GM13976 (cell line): ENCODE measurements at regions not wholly inside any gene's neighbourhood (a gene's known extent, or its start where the extent isn't known, plus 50 kb on each side); places are given as distances from the start of the nearest gene placed in this dataset.

ENCODE experiments used
- DNase-seq: peaks from one replicate; pipeline ENCODE4 v3.0.0; 2012; ENCODE audit warnings: low spot score
- in situ Hi-C: fragments of 300-500 bp; cut with MboI; formaldehyde crosslinking; loops from one replicate; pipeline ENCODE4 v1.12.0; 2022; ENCODE audit warnings: low sequenced_read_pairs, mixed read lengths, inconsistent platforms; ENCODE audit not compliant: unreplicated experiment
- TF ChIP-seq, protein P1 (sequence below): IDR thresholded peaks from 2 replicates; pipeline ENCODE4 v1.5.1; 2012; ENCODE audit warnings: borderline replicate concordance, mild to moderate bottlenecking; ENCODE audit not compliant: insufficient read depth; ENCODE audit errors: extremely low read depth, missing control alignments, control extremely low read depth

DNA sequence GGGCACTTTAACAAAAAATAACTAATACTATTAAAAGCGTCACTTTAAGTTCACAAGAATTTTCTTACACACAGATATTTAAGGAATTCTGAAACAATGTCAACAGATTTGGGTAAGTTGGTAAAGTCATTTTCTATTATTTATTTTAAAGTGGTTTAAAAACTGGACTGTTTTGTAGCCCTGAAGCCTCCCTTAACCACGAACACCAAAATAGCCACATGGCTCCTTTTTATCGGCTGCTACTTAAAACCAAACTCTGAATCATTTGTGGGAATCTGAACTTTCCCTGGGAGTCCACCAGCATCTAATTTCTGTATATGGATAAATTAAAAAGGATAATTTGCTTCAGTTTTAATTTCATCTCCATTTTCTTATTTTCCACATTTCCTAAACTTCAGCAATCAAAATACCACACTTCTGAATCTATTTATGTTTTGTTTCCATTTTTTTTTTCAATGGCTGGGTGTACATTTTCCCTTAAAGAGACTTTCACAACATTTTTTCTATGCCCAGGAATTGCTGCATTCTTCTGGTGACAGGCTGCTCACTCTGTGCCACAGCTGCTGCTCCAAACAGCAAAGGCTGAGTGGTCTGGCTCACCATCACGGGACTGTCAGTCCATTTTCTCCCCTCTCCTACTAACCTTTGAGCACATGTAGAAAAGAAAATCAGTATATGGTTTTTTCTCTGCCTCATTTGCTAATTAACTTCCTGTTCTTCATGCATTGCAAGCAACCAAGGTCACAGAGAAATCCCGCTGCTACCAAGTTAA, 255.5 kb upstream of the KCNJ16 start:
- TF ChIP-seq, protein P1, sequence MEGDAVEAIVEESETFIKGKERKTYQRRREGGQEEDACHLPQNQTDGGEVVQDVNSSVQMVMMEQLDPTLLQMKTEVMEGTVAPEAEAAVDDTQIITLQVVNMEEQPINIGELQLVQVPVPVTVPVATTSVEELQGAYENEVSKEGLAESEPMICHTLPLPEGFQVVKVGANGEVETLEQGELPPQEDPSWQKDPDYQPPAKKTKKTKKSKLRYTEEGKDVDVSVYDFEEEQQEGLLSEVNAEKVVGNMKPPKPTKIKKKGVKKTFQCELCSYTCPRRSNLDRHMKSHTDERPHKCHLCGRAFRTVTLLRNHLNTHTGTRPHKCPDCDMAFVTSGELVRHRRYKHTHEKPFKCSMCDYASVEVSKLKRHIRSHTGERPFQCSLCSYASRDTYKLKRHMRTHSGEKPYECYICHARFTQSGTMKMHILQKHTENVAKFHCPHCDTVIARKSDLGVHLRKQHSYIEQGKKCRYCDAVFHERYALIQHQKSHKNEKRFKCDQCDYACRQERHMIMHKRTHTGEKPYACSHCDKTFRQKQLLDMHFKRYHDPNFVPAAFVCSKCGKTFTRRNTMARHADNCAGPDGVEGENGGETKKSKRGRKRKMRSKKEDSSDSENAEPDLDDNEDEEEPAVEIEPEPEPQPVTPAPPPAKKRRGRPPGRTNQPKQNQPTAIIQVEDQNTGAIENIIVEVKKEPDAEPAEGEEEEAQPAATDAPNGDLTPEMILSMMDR: no peak
- no peak for DNase-seq
- in situ Hi-C loops: no loop called here

DNA sequence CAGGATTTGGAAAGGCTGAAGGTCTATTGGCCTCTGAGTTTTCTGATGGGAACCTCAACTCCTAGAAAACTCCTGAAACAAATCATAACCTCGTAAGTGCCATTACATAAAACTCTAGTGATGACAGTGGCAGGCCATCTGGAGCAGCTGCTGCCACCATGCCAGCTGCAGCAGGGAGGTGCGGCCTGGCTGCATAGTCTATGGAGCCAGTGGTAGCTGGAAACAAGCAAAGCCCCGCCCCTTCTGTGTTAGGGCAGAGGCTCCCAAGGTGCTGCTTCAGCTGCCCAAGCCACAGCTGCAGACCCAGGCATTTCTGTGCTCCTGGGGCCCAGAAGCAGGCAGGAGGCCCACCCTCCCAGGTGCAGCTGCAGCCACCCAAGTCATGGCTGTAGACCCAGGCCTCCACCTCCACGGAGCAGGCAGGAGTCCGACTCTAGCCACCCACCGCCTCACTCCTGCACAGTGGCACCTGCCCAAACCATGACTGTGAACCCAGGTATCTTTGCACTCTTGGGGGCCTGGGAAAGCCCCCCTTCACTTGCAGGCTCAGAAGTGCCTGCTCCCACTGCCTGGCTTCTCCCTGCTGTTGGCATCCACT, 254.1 kb upstream of the KCNJ16 start:
- DNase-seq: no peak
- TF ChIP-seq, protein P1: no peak
- in situ Hi-C loops: no loop called here

DNA sequence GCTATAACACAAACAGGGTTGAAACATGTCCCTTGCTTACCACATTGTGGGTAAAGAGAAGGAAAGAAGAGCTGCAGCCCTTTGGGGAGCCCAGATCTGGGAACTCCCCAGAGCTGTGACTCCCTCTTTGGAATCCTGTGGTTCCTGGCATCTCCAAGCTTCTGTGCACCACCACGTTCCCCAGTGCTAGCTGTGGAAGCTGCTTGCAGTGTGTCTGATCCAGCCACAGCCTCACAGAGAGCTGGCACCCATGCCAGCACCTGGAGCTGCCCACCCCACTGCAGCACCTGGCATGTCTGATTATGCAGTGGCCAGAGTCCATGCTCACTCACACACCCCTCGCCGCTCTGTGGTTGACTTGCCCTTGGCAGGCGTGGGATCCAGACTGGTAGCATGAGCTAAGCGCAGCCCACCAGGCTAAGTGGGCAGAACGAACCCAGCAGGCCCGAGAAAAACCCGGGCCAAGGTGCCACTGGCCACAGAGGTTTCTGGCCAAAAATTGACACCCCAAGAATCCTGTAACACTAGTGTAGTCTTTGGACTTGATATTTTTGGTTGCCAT, 252.6 kb upstream of the KCNJ16 start:
- TF ChIP-seq, protein P1: no peak
- in situ Hi-C loops: no loop called here
- DNase-seq: no peak

DNA sequence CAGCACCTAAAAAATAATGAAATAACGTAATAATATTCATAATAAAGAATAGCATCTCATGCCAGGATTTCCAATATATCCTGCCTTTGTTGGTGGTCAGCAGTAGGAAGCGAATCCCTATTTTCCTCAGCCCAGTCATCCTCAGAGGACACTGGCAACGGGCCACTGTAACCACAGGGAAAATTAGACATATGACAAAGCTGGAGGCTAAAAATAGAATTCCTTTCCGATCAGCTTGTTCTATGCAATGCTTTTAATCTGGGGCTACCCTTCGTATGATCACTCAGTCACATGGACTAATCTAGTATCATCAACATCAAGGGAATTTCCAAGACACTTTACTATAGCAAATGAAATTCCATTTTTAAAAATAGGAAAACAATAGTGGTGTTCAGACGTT, 246.9 kb upstream of the KCNJ16 start:
- in situ Hi-C loops: no loop called here
- no peak for DNase-seq
- TF ChIP-seq, protein P1: no peak

DNA sequence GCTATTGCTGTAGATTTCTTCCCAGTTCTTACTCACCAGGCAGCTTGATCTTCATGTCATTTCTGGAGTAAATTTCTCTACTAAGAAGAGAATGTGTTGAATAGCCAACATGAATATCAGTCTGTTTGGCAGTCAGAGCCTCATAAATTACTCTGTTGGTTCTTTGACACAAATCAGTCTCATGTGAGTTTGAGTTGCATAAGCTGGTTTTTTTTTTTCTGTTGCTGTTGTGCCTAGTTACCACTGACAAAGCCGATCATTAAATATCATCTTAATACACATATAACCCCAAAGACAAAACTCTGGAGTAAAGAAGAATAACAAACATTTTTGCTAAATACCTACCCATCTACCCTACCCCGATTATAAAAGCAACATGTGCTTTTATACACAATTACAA, 240.5 kb upstream of the KCNJ16 start:
- in situ Hi-C loops: no loop called here

DNA sequence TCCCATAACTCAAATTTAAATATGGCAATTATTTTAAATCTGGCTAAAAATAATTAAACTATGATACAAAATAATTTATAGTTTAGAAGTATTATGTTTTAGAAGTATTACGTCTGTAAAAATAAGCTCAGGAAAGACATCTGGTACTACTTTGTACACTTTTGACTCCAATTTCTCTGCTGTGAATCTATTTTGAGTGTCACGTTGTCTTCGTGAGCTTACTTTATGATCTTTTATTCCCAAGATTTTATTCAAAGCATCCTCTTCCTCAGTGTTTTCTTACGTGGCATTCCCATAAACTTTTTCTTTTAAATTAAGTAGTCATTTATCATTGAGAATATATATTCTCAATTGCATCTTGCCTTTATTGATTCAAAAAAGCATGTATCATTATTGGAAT, 223.3 kb upstream of the KCNJ16 start:
- TF ChIP-seq, protein P1: no peak
- in situ Hi-C loops: no loop called here
- no peak for DNase-seq

More for the DNA sequence above, 240.5 kb upstream of the KCNJ16 start:
- TF ChIP-seq, protein P1: no peak
- DNase-seq: no peak
